ENCODE measurements at regions not wholly inside any gene's neighbourhood (a gene's known extent, or its start where the extent isn't known, plus 50 kb on each side); places are given as distances from the start of the nearest gene placed in this dataset.
"Not testable (repeated sequence)": the region's sequence is repeated elsewhere in the genome, so short reads cannot be mapped to it uniquely, and the experiment has no call there.

- not testable (repeated sequence) for FAIRE-seq
Measured at GRCh38 chr3:10657339-10657738, 152.0 kb upstream of the ATP2B2 start.

GRCh38 chr3:10665592-10665991, 150.4 kb upstream of the SLC6A11 start:
- DNase-seq (ENCODE audit: low spot score) (no peak), FAIRE-seq (no peak)

More at GRCh38 chr3:10657339-10657738, 152.0 kb upstream of the ATP2B2 start:
- not testable (repeated sequence) for DNase-seq (ENCODE audit: low spot score)

- FAIRE-seq: no peak
- no peak for DNase-seq (ENCODE audit: low spot score)
Measured at GRCh38 chr3:10666621-10667020, 149.4 kb upstream of the SLC6A11 start.

GRCh38 chr3:10667269-10667668, 148.8 kb upstream of the SLC6A11 start:
- DNase-seq (ENCODE audit: low spot score) (no peak), FAIRE-seq (no peak)

- DNase-seq (ENCODE audit: low spot score): no peak
- no peak for FAIRE-seq
Measured at GRCh38 chr3:10667901-10668476, 148.0 kb upstream of the SLC6A11 start.

GRCh38 chr3:10669490-10670048, 146.5 kb upstream of the SLC6A11 start:
- FAIRE-seq (no peak), DNase-seq (ENCODE audit: low spot score) (no peak)

GRCh38 chr3:10672422-10672821, 143.6 kb upstream of the SLC6A11 start:
- no peak for DNase-seq (ENCODE audit: low spot score)
- no peak for FAIRE-seq

- DNase-seq (ENCODE audit: low spot score): no peak
- no peak for FAIRE-seq
Measured at GRCh38 chr3:10674578-10674977, 141.4 kb upstream of the SLC6A11 start.

- no peak for DNase-seq (ENCODE audit: low spot score)
- no peak for FAIRE-seq
Measured at GRCh38 chr3:10676905-10677304, 139.1 kb upstream of the SLC6A11 start.

GRCh38 chr3:10678796-10679376, 137.1 kb upstream of the SLC6A11 start:
- FAIRE-seq: no peak

GRCh38 chr3:10680796-10681195, 135.2 kb upstream of the SLC6A11 start:
- no peak for FAIRE-seq
- no peak for DNase-seq (ENCODE audit: low spot score)

More at GRCh38 chr3:10678796-10679376, 137.1 kb upstream of the SLC6A11 start:
- no peak for DNase-seq (ENCODE audit: low spot score)

GRCh38 chr3:10682692-10683091, 133.3 kb upstream of the SLC6A11 start:
- DNase-seq (ENCODE audit: low spot score) (no peak), FAIRE-seq (no peak)

- FAIRE-seq (no peak), DNase-seq (ENCODE audit: low spot score) (no peak)
Measured at GRCh38 chr3:10683106-10683505, 132.9 kb upstream of the SLC6A11 start.

- FAIRE-seq: no peak
- no peak for DNase-seq (ENCODE audit: low spot score)
Measured at GRCh38 chr3:10688126-10688525, 127.9 kb upstream of the SLC6A11 start.

GRCh38 chr3:10688548-10689172, 127.4 kb upstream of the SLC6A11 start:
- FAIRE-seq (no peak), DNase-seq (ENCODE audit: low spot score) (no peak)

GRCh38 chr3:10692039-10692622, 123.9 kb upstream of the SLC6A11 start:
- DNase-seq (ENCODE audit: low spot score) (no peak), FAIRE-seq (no peak)

- FAIRE-seq (no peak), DNase-seq (ENCODE audit: low spot score) (no peak)
Measured at GRCh38 chr3:10693457-10693856, 122.6 kb upstream of the SLC6A11 start.

- FAIRE-seq (no peak), DNase-seq (ENCODE audit: low spot score) (no peak)
Measured at GRCh38 chr3:10694179-10694578, 121.8 kb upstream of the SLC6A11 start.

- FAIRE-seq; DNase-seq (ENCODE audit: low spot score): not testable (repeated sequence)
Measured at GRCh38 chr3:10695186-10695585, 120.8 kb upstream of the SLC6A11 start.

GRCh38 chr3:10695595-10696285, 120.3 kb upstream of the SLC6A11 start:
- FAIRE-seq: no peak
- DNase-seq (ENCODE audit: low spot score): no peak

- no peak for FAIRE-seq
- no peak for DNase-seq (ENCODE audit: low spot score)
Measured at GRCh38 chr3:10697918-10698317, 118.1 kb upstream of the SLC6A11 start.

GRCh38 chr3:10700821-10701220, 115.2 kb upstream of the SLC6A11 start:
- DNase-seq (ENCODE audit: low spot score): no peak
- no peak for FAIRE-seq

Data from RCC 7860 (cell line).